ENCODE measurements at regions not wholly inside any gene's neighbourhood (a gene's known extent, or its start where the extent isn't known, plus 50 kb on each side); places are given as distances from the start of the nearest gene placed in this dataset.

DNA sequence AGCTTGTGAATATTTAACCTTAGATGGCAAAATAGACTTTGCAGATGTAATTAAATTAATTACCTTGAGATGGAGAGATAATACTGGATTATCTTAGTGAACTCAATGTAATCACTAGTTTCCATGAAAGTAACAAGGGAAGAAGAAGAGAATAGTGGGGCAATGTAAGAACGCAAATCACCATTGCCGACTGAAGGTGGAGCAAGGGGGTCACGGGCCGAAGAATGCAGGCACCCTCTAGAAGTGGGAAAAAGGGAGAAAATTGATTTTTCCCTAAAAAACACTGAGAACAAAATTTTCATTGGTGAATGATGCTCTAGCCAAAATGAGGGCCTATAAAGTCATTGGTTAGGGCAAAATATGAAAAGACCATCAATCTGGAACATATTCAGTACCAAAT lies 375.6 kb upstream of the EPHA5 start:
- TF ChIP-seq, protein P1, sequence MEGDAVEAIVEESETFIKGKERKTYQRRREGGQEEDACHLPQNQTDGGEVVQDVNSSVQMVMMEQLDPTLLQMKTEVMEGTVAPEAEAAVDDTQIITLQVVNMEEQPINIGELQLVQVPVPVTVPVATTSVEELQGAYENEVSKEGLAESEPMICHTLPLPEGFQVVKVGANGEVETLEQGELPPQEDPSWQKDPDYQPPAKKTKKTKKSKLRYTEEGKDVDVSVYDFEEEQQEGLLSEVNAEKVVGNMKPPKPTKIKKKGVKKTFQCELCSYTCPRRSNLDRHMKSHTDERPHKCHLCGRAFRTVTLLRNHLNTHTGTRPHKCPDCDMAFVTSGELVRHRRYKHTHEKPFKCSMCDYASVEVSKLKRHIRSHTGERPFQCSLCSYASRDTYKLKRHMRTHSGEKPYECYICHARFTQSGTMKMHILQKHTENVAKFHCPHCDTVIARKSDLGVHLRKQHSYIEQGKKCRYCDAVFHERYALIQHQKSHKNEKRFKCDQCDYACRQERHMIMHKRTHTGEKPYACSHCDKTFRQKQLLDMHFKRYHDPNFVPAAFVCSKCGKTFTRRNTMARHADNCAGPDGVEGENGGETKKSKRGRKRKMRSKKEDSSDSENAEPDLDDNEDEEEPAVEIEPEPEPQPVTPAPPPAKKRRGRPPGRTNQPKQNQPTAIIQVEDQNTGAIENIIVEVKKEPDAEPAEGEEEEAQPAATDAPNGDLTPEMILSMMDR (conservative IDR thresholded peaks at IDR 0.05; ENCODE audit: low read depth, low read length): no peak
- TF ChIP-seq EZH2 (IDR thresholded peaks at IDR 0.05; ENCODE audit: borderline replicate concordance, low read depth, low read length, poor library complexity, severe bottlenecking): no peak
